ENCODE measurements at regions not wholly inside any gene's neighbourhood (a gene's known extent, or its start where the extent isn't known, plus 50 kb on each side); places are given as distances from the start of the nearest gene placed in this dataset.
"Not testable (repeated sequence)": the region's sequence is repeated elsewhere in the genome, so short reads cannot be mapped to it uniquely, and the experiment has no call there.

GRCh38 chr1:146443088-146443870, 214.5 kb upstream of the NOTCH2NLA start:
- H3K4me2 ChIP-seq (ENCODE audit: low read depth, low read length); H3K4ac ChIP-seq (ENCODE audit: low read depth, low read length); H3K27ac ChIP-seq (ENCODE audit: insufficient read depth, low read length); H2BK20ac ChIP-seq (ENCODE audit: low read depth, low read length); H3K9me1 ChIP-seq (ENCODE audit: insufficient read depth, low read length); BruUV-seq (replicated peaks); H2BK5ac ChIP-seq (ENCODE audit: low read depth, low read length, poor library complexity, severe bottlenecking); POLR2A ChIA-PET (ENCODE audit: unreplicated experiment); H3K9ac ChIP-seq (ENCODE audit: low read depth, low read length); DNase-seq; H2BK120ac ChIP-seq (ENCODE audit: low read depth, low read length); intact Hi-C loops (cut with micrococcal nuclease); H3K9me3 ChIP-seq (ENCODE audit: control insufficient read depth, insufficient read depth, low read length); H3K56ac ChIP-seq (ENCODE audit: extremely low read depth, insufficient read depth, low read length); in situ Hi-C loops (cut with MboI; ENCODE audit: low sequenced_read_pairs); H2BK15ac ChIP-seq (ENCODE audit: low read depth, low read length); CTCF ChIA-PET; H3K23ac ChIP-seq (ENCODE audit: low read depth, low read length); H3K79me1 ChIP-seq (ENCODE audit: low read depth in 1 of 2, low read length in 2 of 2); H4K5ac ChIP-seq (ENCODE audit: low read depth, low read length); H3K4me3 ChIP-seq (ENCODE audit: insufficient read depth, low read depth, low read length); H4K8ac ChIP-seq (ENCODE audit: low read depth in 2 of 2, low read length in 2 of 2); H4K91ac ChIP-seq (ENCODE audit: insufficient read depth, low read depth, low read length); H2AFZ ChIP-seq (replicated peaks; ENCODE audit: low read length, poor library complexity); H4K20me1 ChIP-seq (ENCODE audit: insufficient read depth, low read length); H3K14ac ChIP-seq (replicated peaks; ENCODE audit: low read depth, low read length); H3K4me1 ChIP-seq (ENCODE audit: control insufficient read depth, insufficient read depth, low read length); H2AK9ac ChIP-seq (replicated peaks; ENCODE audit: low read depth, low read length, poor library complexity); ATAC-seq (ENCODE audit: low read depth); H2AK5ac ChIP-seq (ENCODE audit: low read depth, low read length); dilution Hi-C loops (cut with HindIII; ENCODE audit: low sequenced_read_pairs, unreplicated experiment); H3K18ac ChIP-seq (ENCODE audit: low read depth, low read length); H3K27me3 ChIP-seq (ENCODE audit: control insufficient read depth, insufficient read depth, low read length); H3K36me3 ChIP-seq (ENCODE audit: control insufficient read depth, insufficient read depth, low read length): not testable (repeated sequence)
- no CpG with 5 or more reads among the region's 29 CpGs for WGBS, 2 experiments (ENCODE audit: extremely low coverage in 2 of 2, insufficient read length in 1 of 2)

- WGBS, 2 experiments (ENCODE audit: extremely low coverage in 2 of 2, insufficient read length in 1 of 2) = no CpG with 5 or more reads among the region's 6 CpGs
- H3K23ac ChIP-seq (ENCODE audit: low read depth, low read length); H4K5ac ChIP-seq (ENCODE audit: low read depth, low read length); H2BK15ac ChIP-seq (ENCODE audit: low read depth, low read length); dilution Hi-C loops (cut with HindIII; ENCODE audit: low sequenced_read_pairs, unreplicated experiment); H3K56ac ChIP-seq (ENCODE audit: extremely low read depth, insufficient read depth, low read length); H2AK9ac ChIP-seq (replicated peaks; ENCODE audit: low read depth, low read length, poor library complexity); H3K9me1 ChIP-seq (ENCODE audit: insufficient read depth, low read length); H4K8ac ChIP-seq (ENCODE audit: low read depth in 2 of 2, low read length in 2 of 2); BruUV-seq (replicated peaks); H2BK20ac ChIP-seq (ENCODE audit: low read depth, low read length); H3K79me1 ChIP-seq (ENCODE audit: low read depth in 1 of 2, low read length in 2 of 2); H3K4me2 ChIP-seq (ENCODE audit: low read depth, low read length); H3K9ac ChIP-seq (ENCODE audit: low read depth, low read length); H2AFZ ChIP-seq (replicated peaks; ENCODE audit: low read length, poor library complexity); H2AK5ac ChIP-seq (ENCODE audit: low read depth, low read length); H3K14ac ChIP-seq (replicated peaks; ENCODE audit: low read depth, low read length); H2BK5ac ChIP-seq (ENCODE audit: low read depth, low read length, poor library complexity, severe bottlenecking); H3K4ac ChIP-seq (ENCODE audit: low read depth, low read length); DNase-seq; H3K27me3 ChIP-seq (ENCODE audit: control insufficient read depth, insufficient read depth, low read length); H4K20me1 ChIP-seq (ENCODE audit: insufficient read depth, low read length); H2BK120ac ChIP-seq (ENCODE audit: low read depth, low read length); intact Hi-C loops (cut with micrococcal nuclease); H3K27ac ChIP-seq (ENCODE audit: insufficient read depth, low read length); H3K4me1 ChIP-seq (ENCODE audit: control insufficient read depth, insufficient read depth, low read length); in situ Hi-C loops (cut with MboI; ENCODE audit: low sequenced_read_pairs); POLR2A ChIA-PET (ENCODE audit: unreplicated experiment); H3K36me3 ChIP-seq (ENCODE audit: control insufficient read depth, insufficient read depth, low read length); H3K9me3 ChIP-seq (ENCODE audit: control insufficient read depth, insufficient read depth, low read length); CTCF ChIA-PET; ATAC-seq (ENCODE audit: low read depth); H3K4me3 ChIP-seq (ENCODE audit: insufficient read depth, low read depth, low read length); H4K91ac ChIP-seq (ENCODE audit: insufficient read depth, low read depth, low read length); H3K18ac ChIP-seq (ENCODE audit: low read depth, low read length): not testable (repeated sequence)
Observed at GRCh38 chr1:146438543-146438942, 209.7 kb upstream of the NOTCH2NLA start.
